K562 (cell line): ENCODE measurements at regions not wholly inside any gene's neighbourhood (a gene's known extent, or its start where the extent isn't known, plus 50 kb on each side); places are given as distances from the start of the nearest gene placed in this dataset.

ENCODE experiments used
- ATAC-seq: fragments of 200-7000 bp; cut with Tn5 transposase; 3 replicates; pipeline ENCODE4 v1.9.1; 2020; ENCODE audit warnings: moderate library complexity
- BruUV-seq: library from RNA; stranded (reverse); fragments of 400-500 nt; replicated peaks from 2 replicates; lab custom pipeline; 2021; lab: Mats Ljungman, UMichigan
- CTCF ChIA-PET: fragments of 300-600 bp; formaldehyde crosslinking; extraction: SDS; loops from one replicate; lab custom pipeline; 2021; ENCODE audit warnings: low intra/inter-chr PET ratio; lab: Yijun Ruan, JAX
- POLR2A ChIA-PET: fragments of 300-600, 350-650 bp; sonication (Branson Sonifier 250); formaldehyde crosslinking; extraction: SDS; loops from one replicate; lab custom pipeline; 2021; ENCODE audit warnings: antibody characterized with exemption, inconsistent platforms; lab: Yijun Ruan, JAX
- DNase-seq, 4 experiments: peaks; one replicate each; pipeline versions ENCODE4 v3.0.0 to v3.0.0-alpha.2; 2011 to 2018; ENCODE audit warnings: low spot score in 3 of 4, mixed read lengths in 3 of 4; ENCODE audit errors: extremely low read depth in 1 of 4
- FAIRE-seq: peaks from 2 replicates; lab custom pipeline; 2011; peaks lifted over from hg19 to GRCh38; lab: Jason Lieb, UNC
- H2AFZ ChIP-seq: 2 replicates; pipeline ENCODE4 v1.6.0; 2011; ENCODE audit warnings: low read depth, low read length, control low read depth, inconsistent platforms
- H3K27ac ChIP-seq: fragments of 200-600 bp; 3 replicates; pipeline ENCODE4 v1.8.0; 2011; ENCODE audit warnings: low read depth, mild to moderate bottlenecking, control low read depth, inconsistent platforms, low read length, moderate library complexity, mixed read lengths; ENCODE audit errors: extremely low read depth
- H3K27me3 ChIP-seq, 2 experiments: fragments of 300-600 bp in 1 of 2; 2 replicates in 1 of 2; 3 replicates in 1 of 2; pipeline versions ENCODE4 v1.6.0 to v1.8.0; 2011; ENCODE audit warnings: inconsistent platforms in 2 of 2, low read length in 2 of 2, mild to moderate bottlenecking in 1 of 2, mixed read lengths in 1 of 2, moderate library complexity in 1 of 2; ENCODE audit not compliant: control insufficient read depth in 2 of 2, insufficient read depth in 2 of 2
- H3K36me3 ChIP-seq: fragments of 300-600 bp; 3 replicates; pipeline ENCODE4 v1.8.0; 2011; ENCODE audit warnings: mild to moderate bottlenecking, low read length, inconsistent platforms; ENCODE audit not compliant: control insufficient read depth, insufficient read depth
- H3K4me1 ChIP-seq, 2 experiments: fragments of 200-600 bp in 1 of 2; replicated peaks in 1 of 2; 2 replicates in 1 of 2; 3 replicates in 1 of 2; pipeline versions ENCODE4 v1.5.1 to v1.8.0; 2011; ENCODE audit warnings: inconsistent platforms in 2 of 2, low read length in 2 of 2, mild to moderate bottlenecking in 1 of 2, mixed read lengths in 1 of 2, moderate library complexity in 1 of 2; ENCODE audit not compliant: control insufficient read depth in 2 of 2, insufficient read depth in 2 of 2
- H3K4me2 ChIP-seq: 2 replicates; pipeline ENCODE4 v1.6.1; 2011; ENCODE audit warnings: low read length, control low read depth, inconsistent platforms, mixed read lengths; ENCODE audit not compliant: insufficient read depth
- H3K4me3 ChIP-seq: fragments of 200-600 bp; sonication (generic), shearing (Covaris generic); 2 replicates; pipeline ENCODE4 v1.5.1; 2016; ENCODE audit warnings: control low read depth, inconsistent platforms
- H3K79me2 ChIP-seq: fragments of 200-600 bp; 3 replicates; pipeline ENCODE4 v1.8.0; 2011; ENCODE audit warnings: low read length, inconsistent platforms; ENCODE audit not compliant: control insufficient read depth, insufficient read depth
- H3K9ac ChIP-seq, 2 experiments: 2 replicates each; pipeline versions ENCODE4 v1.6.0 to v1.6.1; 2011; ENCODE audit warnings: low read depth in 2 of 2, low read length in 2 of 2, control low read depth in 1 of 2, inconsistent platforms in 1 of 2, mild to moderate bottlenecking in 1 of 2, mixed read lengths in 1 of 2; ENCODE audit not compliant: insufficient read depth in 1 of 2
- H3K9me1 ChIP-seq: one replicate; pipeline ENCODE4 v1.6.0; 2011; ENCODE audit warnings: inconsistent platforms, mild to moderate bottlenecking, low read length, moderate library complexity; ENCODE audit not compliant: control insufficient read depth, insufficient read depth
- H3K9me3 ChIP-seq: replicated peaks from 2 replicates; pipeline ENCODE4 v1.5.1; 2011; ENCODE audit warnings: low read depth, low read length, inconsistent platforms; ENCODE audit not compliant: control insufficient read depth, insufficient read depth
- H4K20me1 ChIP-seq: replicated peaks from 2 replicates; pipeline ENCODE4 v1.6.1; 2011; ENCODE audit warnings: low read length, inconsistent platforms, mixed read lengths; ENCODE audit not compliant: control insufficient read depth, insufficient read depth
- DPF2 ChIP-seq: fragments of 450-650 bp; IDR thresholded peaks from 2 replicates; pipeline ENCODE4 v1.6.1; 2016
- EWSR1 ChIP-seq: fragments of 450-650 bp; IDR thresholded peaks from 2 replicates; pipeline ENCODE4 v1.6.1; 2018; ENCODE audit warnings: borderline replicate concordance, mild to moderate bottlenecking, low read depth, moderate library complexity; ENCODE audit not compliant: partially characterized antibody
- GATA2 ChIP-seq: sonication (generic); formaldehyde crosslinking; IDR thresholded peaks from 2 replicates; pipeline ENCODE4 v1.4.0; 2020; ENCODE audit warnings: mild to moderate bottlenecking, missing genetic modification reagents
- HIVEP1 ChIP-seq: fragments of 250-450 bp; sonication (Bioruptor Pico); IDR thresholded peaks from 2 replicates; pipeline ENCODE4 v1.4.0; 2020; ENCODE audit warnings: mild to moderate bottlenecking
- HMG20A ChIP-seq: fragments of 450-650 bp; formaldehyde crosslinking; conservative IDR thresholded peaks from 2 replicates; pipeline ENCODE4 v1.4.0; 2020; ENCODE audit warnings: mild to moderate bottlenecking, mixed read lengths
- HNRNPK ChIP-seq: fragments of 200-400 bp; formaldehyde crosslinking; IDR thresholded peaks from one replicate; pipeline ENCODE4 v1.6.1; 2018; ENCODE audit warnings: mild to moderate bottlenecking, low read depth, low read length; ENCODE audit not compliant: poor library complexity, severe bottlenecking
- HNRNPL ChIP-seq: fragments of 200-400 bp; formaldehyde crosslinking; IDR thresholded peaks from 2 replicates; pipeline ENCODE4 v1.6.1; 2017; ENCODE audit warnings: low read depth, mild to moderate bottlenecking, low read length
- KLF6 ChIP-seq: fragments of 250-450 bp; sonication (Bioruptor Pico); IDR thresholded peaks from 2 replicates; pipeline ENCODE4 v1.4.0; 2020; ENCODE audit warnings: mild to moderate bottlenecking, moderate library complexity, borderline replicate concordance
- MAFK ChIP-seq: IDR thresholded peaks from 2 replicates; pipeline ENCODE4 v1.6.1; 2011; ENCODE audit warnings: low read length, improper control_type of control experiment
- MIER1 ChIP-seq: fragments of 450-650 bp; IDR thresholded peaks from 2 replicates; pipeline ENCODE4 v1.6.1; 2016; ENCODE audit warnings: antibody characterized with exemption, mild to moderate bottlenecking, low read depth
- MNT ChIP-seq, 2 experiments: fragments of 450-650 bp; conservative IDR thresholded peaks; 2 replicates each; pipeline ENCODE4 v1.6.1; 2017; ENCODE audit warnings: mild to moderate bottlenecking in 2 of 2, moderate library complexity in 2 of 2
- NR4A1 ChIP-seq, 2 experiments: fragments of 250-450 bp in 1 of 2; fragments of 450-650 bp in 1 of 2; sonication (Bioruptor Pico) in 1 of 2; IDR thresholded peaks; 2 replicates each; pipeline versions ENCODE4 v1.4.0 to v1.6.1; 2016 to 2020; ENCODE audit warnings: mild to moderate bottlenecking in 2 of 2, missing compliant biosample characterization in 1 of 2, missing genetic modification characterization in 1 of 2, moderate library complexity in 1 of 2
- RFX1 ChIP-seq: fragments of 450-650 bp; IDR thresholded peaks from 2 replicates; pipeline ENCODE4 v1.6.1; 2016; ENCODE audit warnings: mild to moderate bottlenecking, moderate library complexity
- TAF7 ChIP-seq: fragments of 450-650 bp; IDR thresholded peaks from 2 replicates; pipeline ENCODE4 v1.6.1; 2016; ENCODE audit warnings: missing genetic modification characterization, missing compliant biosample characterization
- TEAD4 ChIP-seq, 2 experiments: sonication (generic) in 1 of 2; formaldehyde crosslinking in 1 of 2; IDR thresholded peaks; 2 replicates each; pipeline versions ENCODE4 v1.6.1 to v1.8.0; 2012 to 2022; ENCODE audit warnings: borderline replicate concordance in 1 of 2, inconsistent platforms in 1 of 2, low read length in 1 of 2, mild to moderate bottlenecking in 1 of 2, missing genetic modification reagents in 1 of 2
- ZNF274 ChIP-seq: IDR thresholded peaks from 2 replicates; pipeline ENCODE4 v1.6.1; 2011; ENCODE audit warnings: low read depth, mild to moderate bottlenecking, low read length, moderate library complexity, borderline replicate concordance
- WGBS: fragments of 100-300 bp; shearing (Covaris generic); methylation state at CpG from one replicate; pipeline ENCODE4 v1.1.6; 2016; ENCODE audit warnings: low coverage, mixed read lengths; ENCODE audit not compliant: insufficient coverage; ENCODE audit errors: missing lambda C conversion rate; 5-methylcytosine and 5-hydroxymethylcytosine counted together
- in situ Hi-C: fragments of 300-500 bp; cut with MboI; formaldehyde crosslinking; loops from 4 replicates; pipeline ENCODE4 v1.15.0; 2018; ENCODE audit warnings: inconsistent platforms, mixed read lengths
- intact Hi-C: fragments of 100-400 bp; cut with micrococcal nuclease; formaldehyde crosslinking; loops from 2 replicates; pipeline ENCODE4 v1.14.2; 2022

GRCh38 chr9:4356306-4356705 lies 56.4 kb upstream of the GLIS3 start (continued):
- TF ChIP-seq MNT (conservative IDR thresholded peaks at IDR 0.05) (no peak), HIVEP1 (no peak)

- no peak overlapping the region for H2AFZ ChIP-seq
- H3K27me3 ChIP-seq: no peaks in the 10 kb centered on the region; a peak in 1 of 5 replicates
- H3K27ac ChIP-seq: no peak overlapping the region
- H4K20me1 ChIP-seq: no peaks in the 10 kb centered on the region
- WGBS: 0% methylated on average over 3 of the region's 3 CpGs
- ATAC-seq (no peak), FAIRE-seq (no peak), DNase-seq (no peak)
- H3K9me3 ChIP-seq: no peaks in the 10 kb centered on the region
- no peaks in the 10 kb centered on the region for H3K4me1 ChIP-seq
- intact Hi-C loops (no loop called here), in situ Hi-C loops (loop anchor here (25.0 kb wide), 1 partner anchor 616 kb away; no protein-coding TSS in a partner anchor)
- no peaks in the 10 kb centered on the region for H3K36me3 ChIP-seq
- H3K4me2 ChIP-seq: no peak overlapping the region
- POLR2A ChIA-PET: no interaction called here
- no peaks in the 10 kb centered on the region for H3K9me1 ChIP-seq
- H3K79me2 ChIP-seq: no peaks in the 10 kb centered on the region
- BruUV-seq: no TSS peak
- TF ChIP-seq MIER1: no peak
- TF ChIP-seq TEAD4 (IDR thresholded peaks at IDR 0.05; ENCODE audit: low read length): no peak
- no peak for TF ChIP-seq TEAD4 (CRISPR knock-in tag; IDR thresholded peaks at IDR 0.05; ENCODE audit: borderline replicate concordance)
- no peak for TF ChIP-seq HNRNPL
- TF ChIP-seq MAFK: no peak
- TF ChIP-seq ZNF274: no peak
- TF ChIP-seq NR4A1 (CRISPR knock-in tag; IDR thresholded peaks at IDR 0.05): no peak
- no peak for TF ChIP-seq NR4A1 (tag; IDR thresholded peaks at IDR 0.05)
- no peak for TF ChIP-seq DPF2
- no peak for TF ChIP-seq KLF6 (CRISPR knock-in tag)
- TF ChIP-seq EWSR1: no peak
- no peak for TF ChIP-seq GATA2
- no peak for TF ChIP-seq TAF7 (tag)
- no peak for TF ChIP-seq RFX1
- TF ChIP-seq HNRNPK: no peak
- TF ChIP-seq HMG20A (CRISPR knock-in tag): no peak
- CTCF ChIA-PET: no interaction called here
- H3K4me3 ChIP-seq: no peak overlapping the region
- no peak overlapping the region for H3K9ac ChIP-seq
Observed at GRCh38 chr9:4353236-4353635, 53.4 kb upstream of the GLIS3 start.
